ENCODE measurements at regions not wholly inside any gene's neighbourhood (a gene's known extent, or its start where the extent isn't known, plus 50 kb on each side); places are given as distances from the start of the nearest gene placed in this dataset.
A peak's percentile ranks its signal among the peaks of the same experiment; 100 is the strongest.

DNA sequence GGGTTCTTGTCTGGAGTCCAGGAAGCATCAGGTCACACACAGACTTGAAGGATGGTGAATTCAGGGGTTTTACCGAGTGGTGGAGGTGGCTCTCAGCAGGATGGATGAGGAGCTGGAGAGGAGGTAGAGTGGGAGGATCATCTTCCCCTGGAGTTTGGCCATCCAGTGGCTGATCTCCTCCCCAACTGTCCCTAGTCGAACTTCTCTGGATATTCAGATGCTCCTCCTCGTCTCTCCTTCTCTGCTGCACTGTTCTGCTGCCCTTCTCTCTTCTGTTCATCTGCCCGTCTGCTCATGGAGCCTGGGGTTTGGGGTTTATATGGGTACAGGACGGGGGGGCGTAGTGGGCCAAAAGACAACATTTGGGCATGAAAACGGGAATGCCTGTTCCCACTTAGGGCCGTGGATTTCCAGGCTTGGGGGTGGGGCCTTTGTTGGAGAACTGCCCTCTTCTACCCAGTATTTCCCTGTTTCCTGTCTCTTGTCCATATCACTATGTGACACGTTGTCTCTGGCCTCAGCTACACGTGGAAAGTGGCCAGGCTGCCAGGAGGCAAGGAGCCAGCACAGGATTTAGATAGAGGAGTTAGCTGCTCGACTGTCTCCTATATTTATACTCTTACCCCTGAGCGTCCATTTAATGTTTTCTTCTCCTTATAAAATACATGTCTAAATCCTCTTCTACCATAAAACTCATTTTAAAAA is 76.7 kb downstream of the SIPA1L2 start:
- Histone ChIP-seq H3K4me2 (ENCODE audit: insufficient read depth in 1 of 2, low read depth in 2 of 2, low read length in 2 of 2) (no peak overlapping the region), H3K27me3 (replicated peaks in 1 of 4; ENCODE audit: control insufficient read depth in 3 of 4, extremely low read depth in 1 of 4, insufficient read depth in 3 of 4, low read length in 3 of 4) (no peaks in the 10 kb centered on the region), H3K56ac (replicated peaks; ENCODE audit: insufficient read length, low read depth, low read length) (no peak overlapping the region), H3K14ac (ENCODE audit: insufficient read length) (no peak overlapping the region), H2BK120ac (replicated peaks; ENCODE audit: low read depth, low read length) (no peak overlapping the region), H3K23me2 (ENCODE audit: low read depth, low read length) (no peaks in the 10 kb centered on the region), H4K5ac (ENCODE audit: insufficient read length, low read depth, low read length) (no peak overlapping the region), H3K4me3 (ENCODE audit: extremely low read depth in 1 of 4, insufficient read depth in 2 of 4, low read depth in 3 of 4, low read length in 4 of 4) (no peak overlapping the region), H2BK12ac (ENCODE audit: low read depth, low read length) (0 out of 2 replicates have a peak overlapping the region, but pooled peaks have one; percentile 2), H3K79me2 (ENCODE audit: control insufficient read depth in 1 of 2, insufficient read depth in 2 of 2, low read length in 2 of 2) (no peaks in the 10 kb centered on the region), H2BK15ac (ENCODE audit: low read length) (no peak overlapping the region; the same call in 1 of the 2 replicates), H4K20me1 (replicated peaks in 1 of 2; ENCODE audit: control insufficient read depth in 1 of 2, insufficient read depth in 2 of 2, low read length in 2 of 2) (peaks cover 0 to 2% of the 10 kb centered on the region in 2 experiments), H3K36me3 (ENCODE audit: control insufficient read depth in 2 of 4, insufficient read depth in 4 of 4, low read length in 3 of 4) (no peaks in the 10 kb centered on the region), H4K91ac (replicated peaks; ENCODE audit: insufficient read length, low read length) (no peak overlapping the region), H4K8ac (ENCODE audit: extremely low read depth, insufficient read depth, low read length) (no peak overlapping the region), H3K4me1 (replicated peaks in 1 of 4; ENCODE audit: control insufficient read depth in 3 of 4, insufficient read depth in 4 of 4, low read length in 3 of 4) (peaks cover 4 to 14% (median 13%) of the 10 kb centered on the region in 4 experiments), H2AFZ (ENCODE audit: low read length) (no peak overlapping the region), H3K4ac (replicated peaks; ENCODE audit: insufficient read length, low read depth, low read length) (no peak overlapping the region), H3K79me1 (ENCODE audit: low read depth, low read length) (no peaks in the 10 kb centered on the region), H3K27ac (ENCODE audit: low read depth, low read length) (no peak overlapping the region), H3K9ac (replicated peaks in 1 of 4; ENCODE audit: extremely low read depth in 1 of 4, low read depth in 3 of 4, low read length in 3 of 4) (no peak overlapping the region), H3K18ac (ENCODE audit: extremely low read depth, low read length) (no peak overlapping the region), H2BK20ac (ENCODE audit: low read length) (no peak overlapping the region), H3K23ac (ENCODE audit: insufficient read length) (no peak overlapping the region), H2BK5ac (ENCODE audit: low read depth, low read length) (no peak overlapping the region), H2AK5ac (ENCODE audit: low read depth, low read length) (no peak overlapping the region), H3K9me3 (ENCODE audit: insufficient read depth in 2 of 2, low read depth in 1 of 2, low read length in 1 of 2) (no peaks in the 10 kb centered on the region)
- DNase-seq (ENCODE audit: low read depth in 1 of 2, low spot score in 2 of 2) (no peak), FAIRE-seq (no peak)
- ChIA-PET CTCF (ENCODE audit: partially characterized antibody) (interaction anchor here (1.0 kb wide), 1 partner anchor 10 kb away, joined by 4 read pairs; no protein-coding TSS in a partner anchor), POLR2A (ENCODE audit: partially characterized antibody) (interaction anchor here (1.2 to 1.5 kb wide), 2 partner anchors 13 to 66 kb away, joined by 3 read pairs; no protein-coding TSS in a partner anchor)
- WGBS, 2 experiments (ENCODE audit: extremely low coverage in 1 of 2, insufficient coverage in 1 of 2, insufficient read length in 1 of 2, insufficient replicate concordance in 2 of 2, low coverage in 1 of 2, low lambda C conversion rate in 2 of 2, missing lambda C conversion rate in 1 of 2) = 91% methylated on average over 12 of the region's 12 CpGs; no CpG with 5 or more reads in 1 of the 2 experiments
- TF ChIP-seq RNF2 (IDR thresholded peaks at IDR 0.05; ENCODE audit: borderline replicate concordance, low read depth, low read length, missing control alignments, poor library complexity, severe bottlenecking) (no peak), JUND (IDR thresholded peaks at IDR 0.05; ENCODE audit: low read length) (no peak), CBX8 (IDR thresholded peaks at IDR 0.05; ENCODE audit: borderline replicate concordance, low read depth, low read length) (no peak), RAD21 (IDR thresholded peaks at IDR 0.05 in 1 of 2, conservative IDR thresholded peaks at IDR 0.05 in 1 of 2; ENCODE audit: low read depth in 2 of 2, low read length in 2 of 2) (no peak), CEBPB (IDR thresholded peaks at IDR 0.05; ENCODE audit: low read depth, low read length) (no peak), USF2 (IDR thresholded peaks at IDR 0.05; ENCODE audit: low read length) (no peak), SAP30 (IDR thresholded peaks at IDR 0.05; ENCODE audit: insufficient read depth, insufficient replicate concordance, low read length) (no peak), ASH2L (IDR thresholded peaks at IDR 0.05; ENCODE audit: low read length) (no peak), CBX5 (IDR thresholded peaks at IDR 0.05; ENCODE audit: low read depth, low read length) (no peak), KDM1A (IDR thresholded peaks at IDR 0.05; ENCODE audit: borderline replicate concordance, low read length) (no peak), NANOG (IDR thresholded peaks at IDR 0.05; ENCODE audit: insufficient read depth, low read depth, low read length, poor library complexity, severe bottlenecking) (no peak)

Measured in H1 (cell line).